WTC11 (cell line): ENCODE measurements at regions not wholly inside any gene's neighbourhood (a gene's known extent, or its start where the extent isn't known, plus 50 kb on each side); places are given as distances from the start of the nearest gene placed in this dataset.

Experiments
- AFF4 ChIP-seq: sonication (generic); formaldehyde crosslinking; IDR thresholded peaks from 2 replicates; pipeline ENCODE4 v1.8.1; 2023; ENCODE audit warnings: mild to moderate bottlenecking, missing genetic modification reagents, borderline replicate concordance
- CREB1 ChIP-seq: sonication (generic); formaldehyde crosslinking; IDR thresholded peaks from 2 replicates; pipeline ENCODE4 v1.8.0; 2023; ENCODE audit warnings: mild to moderate bottlenecking, missing genetic modification reagents
- CTCF ChIP-seq: fragments of 200-600 bp; IDR thresholded peaks from 2 replicates; pipeline ENCODE4 v1.8.0; 2022; ENCODE audit warnings: antibody characterized with exemption
- ESRRA ChIP-seq: sonication (generic); formaldehyde crosslinking; IDR thresholded peaks from 2 replicates; pipeline ENCODE4 v1.8.1; 2022; ENCODE audit warnings: mild to moderate bottlenecking, missing genetic modification reagents, borderline replicate concordance
- ETV6 ChIP-seq: sonication (generic); formaldehyde crosslinking; IDR thresholded peaks from 2 replicates; pipeline ENCODE4 v1.8.1; 2022; ENCODE audit warnings: mild to moderate bottlenecking, missing genetic modification reagents
- HMGXB4 ChIP-seq: sonication (generic); formaldehyde crosslinking; IDR thresholded peaks from 2 replicates; pipeline ENCODE4 v1.8.1; 2023; ENCODE audit warnings: mild to moderate bottlenecking, moderate library complexity, missing genetic modification reagents
- NFYB ChIP-seq: sonication (generic); formaldehyde crosslinking; conservative IDR thresholded peaks from 2 replicates; pipeline ENCODE4 v1.8.0; 2022; ENCODE audit warnings: low read depth, missing genetic modification reagents
- NR3C1 ChIP-seq: sonication (generic); formaldehyde crosslinking; conservative IDR thresholded peaks from 2 replicates; pipeline ENCODE4 v1.8.1; 2023; ENCODE audit warnings: low read depth, mild to moderate bottlenecking, missing genetic modification reagents
- SMAD3 ChIP-seq: sonication (generic); formaldehyde crosslinking; IDR thresholded peaks from 2 replicates; pipeline ENCODE4 v1.8.0; 2022; ENCODE audit warnings: missing genetic modification reagents, mild to moderate bottlenecking, borderline replicate concordance
- USF2 ChIP-seq: sonication (generic); formaldehyde crosslinking; IDR thresholded peaks from 2 replicates; pipeline ENCODE4 v1.8.1; 2023; ENCODE audit warnings: mild to moderate bottlenecking, missing genetic modification reagents, moderate library complexity
- ZNF281 ChIP-seq: sonication (generic); formaldehyde crosslinking; IDR thresholded peaks from 2 replicates; pipeline ENCODE4 v1.8.0; 2023; ENCODE audit warnings: mild to moderate bottlenecking, missing genetic modification reagents

- TF ChIP-seq CTCF = no peak
- no peak for TF ChIP-seq NFYB (CRISPR knock-in tag)
- TF ChIP-seq CREB1 (CRISPR knock-in tag) = no peak
- TF ChIP-seq ESRRA (CRISPR knock-in tag) = no peak
- no peak for TF ChIP-seq HMGXB4 (CRISPR knock-in tag)
- TF ChIP-seq ZNF281 (CRISPR knock-in tag) = no peak
- TF ChIP-seq NR3C1 (CRISPR knock-in tag) = no peak
- TF ChIP-seq SMAD3 (CRISPR knock-in tag) = no peak
- TF ChIP-seq AFF4 (CRISPR knock-in tag) = no peak
- no peak for TF ChIP-seq ETV6 (CRISPR knock-in tag)
- TF ChIP-seq USF2 (CRISPR knock-in tag) = no peak
These were observed 782.8 kb downstream of the BCL11A start for GRCh38 chr2:59770651-59771050.
